NCI-H526 treated with DMSO at 0.1 percent for 48 hours (cell line): ENCODE measurements at regions not wholly inside any gene's neighbourhood (a gene's known extent, or its start where the extent isn't known, plus 50 kb on each side); places are given as distances from the start of the nearest gene placed in this dataset.

Experiments used
- DNase-seq: peaks from one replicate; lab custom pipeline; 2025; lab: John Stamatoyannopoulos, UW

- no peak for DNase-seq
Measured at GRCh38 chr5:21694567-21694966, 1158.6 kb downstream of the CDH12 start.

DNA sequence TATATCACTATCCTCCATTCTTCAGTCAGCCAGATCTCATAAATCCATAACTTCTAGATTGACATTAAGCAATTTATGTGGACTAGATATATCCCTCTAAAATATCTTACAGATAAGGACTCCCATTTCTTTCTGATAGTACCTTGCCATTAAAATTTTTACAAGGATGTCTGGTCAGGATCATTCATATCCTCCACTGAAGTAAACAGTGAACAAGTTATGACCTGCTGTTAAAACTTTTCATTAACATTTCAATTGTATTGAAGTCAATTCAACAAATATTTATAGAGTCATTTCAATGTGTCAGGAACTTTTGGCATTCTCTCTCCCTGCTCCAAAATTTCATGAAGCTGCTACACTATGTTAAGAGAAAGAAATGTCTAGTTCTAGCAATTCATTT, 1159.6 kb downstream of the CDH12 start:
- DNase-seq = no peak

DNA sequence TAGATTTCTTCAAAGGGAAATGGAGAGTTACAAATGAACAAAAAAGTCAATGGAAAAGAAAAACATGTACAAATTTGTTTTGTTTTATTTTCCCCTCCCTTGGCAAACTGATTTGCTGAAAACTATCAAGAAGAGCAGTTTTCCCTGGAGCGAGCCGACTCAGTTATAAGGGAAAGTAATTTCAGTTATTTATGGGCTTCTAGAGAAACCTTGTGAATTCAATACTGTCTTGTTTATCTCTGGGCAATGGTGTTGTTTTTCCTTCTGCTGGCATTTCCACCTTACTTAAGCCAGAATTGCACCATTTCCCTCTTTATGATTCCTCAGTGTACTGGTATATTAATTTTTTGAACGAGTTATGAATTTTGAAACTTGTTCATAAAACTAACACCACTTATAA, 1163.6 kb downstream of the CDH12 start:
- no peak for DNase-seq

DNA sequence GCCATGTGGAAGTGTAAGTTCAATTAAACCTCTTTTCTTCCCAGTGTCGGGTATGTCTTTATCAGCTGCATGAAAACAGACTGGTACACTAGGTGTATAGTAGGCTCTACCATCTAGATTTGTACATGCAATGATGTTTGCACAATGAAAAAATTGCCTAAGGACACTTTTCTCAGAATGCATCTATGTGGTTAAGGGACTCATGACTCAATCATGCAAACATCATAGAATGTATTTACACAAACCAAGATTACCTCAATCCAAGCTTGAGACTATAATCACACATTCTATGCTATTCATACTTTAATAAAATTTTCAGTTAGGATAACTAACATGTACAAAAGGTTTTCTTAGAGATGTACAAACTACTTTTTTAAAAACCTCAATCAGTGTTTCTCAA, 1164.5 kb downstream of the CDH12 start:
- DNase-seq = no peak

GRCh38 chr5:21687621-21688020, 1165.5 kb downstream of the CDH12 start:
- DNase-seq = no peak

GRCh38 chr5:21686706-21687105, 1166.4 kb downstream of the CDH12 start:
- no peak for DNase-seq

- DNase-seq = no peak
Measured at GRCh38 chr5:21685522-21685921, 1167.6 kb downstream of the CDH12 start.

- DNase-seq = no peak
Measured at GRCh38 chr5:21684992-21685391, 1168.2 kb downstream of the CDH12 start.

GRCh38 chr5:21681911-21682310, 1171.2 kb downstream of the CDH12 start:
- DNase-seq = no peak

GRCh38 chr5:21680641-21681040, 1172.5 kb downstream of the CDH12 start:
- DNase-seq = no peak

- no peak for DNase-seq
Measured at GRCh38 chr5:21680196-21680595, 1172.9 kb downstream of the CDH12 start.

DNA sequence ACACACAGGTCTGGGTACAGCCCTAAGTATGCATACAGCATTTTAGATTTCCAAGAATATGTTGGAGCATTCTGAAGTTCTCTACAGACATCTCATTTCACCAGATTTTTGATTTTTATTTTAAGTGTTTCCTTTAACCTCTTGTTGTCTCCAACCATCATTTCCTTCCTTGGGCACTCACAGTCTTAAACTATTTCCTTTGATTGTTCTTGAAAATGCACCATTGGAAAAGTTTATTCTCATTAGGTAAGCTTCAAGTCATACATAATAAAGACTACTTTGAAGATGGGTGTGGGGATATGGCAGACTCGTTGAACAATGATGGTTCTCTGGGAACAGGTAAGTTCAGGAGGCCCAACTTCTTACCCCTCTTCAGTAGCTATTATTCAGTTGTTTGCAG, 1174.6 kb downstream of the CDH12 start:
- no peak for DNase-seq

DNA sequence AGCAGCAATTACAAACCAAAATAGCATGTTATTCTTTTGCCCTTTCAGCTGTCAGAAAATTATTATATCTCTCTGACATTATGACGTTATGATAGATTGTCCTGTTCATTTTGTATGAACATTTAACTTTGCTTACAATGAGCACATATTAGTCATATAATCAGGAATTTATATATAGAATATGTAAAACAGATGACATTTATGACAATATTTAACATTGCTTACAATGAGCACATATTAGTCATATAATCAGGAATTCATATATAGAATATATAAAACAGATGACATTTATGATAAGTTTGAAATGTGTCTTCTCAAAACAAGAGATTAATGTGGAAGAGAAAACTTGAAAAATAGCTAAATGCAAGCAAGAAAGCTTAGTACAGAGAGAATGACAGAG, 1180.2 kb downstream of the CDH12 start:
- no peak for DNase-seq

DNA sequence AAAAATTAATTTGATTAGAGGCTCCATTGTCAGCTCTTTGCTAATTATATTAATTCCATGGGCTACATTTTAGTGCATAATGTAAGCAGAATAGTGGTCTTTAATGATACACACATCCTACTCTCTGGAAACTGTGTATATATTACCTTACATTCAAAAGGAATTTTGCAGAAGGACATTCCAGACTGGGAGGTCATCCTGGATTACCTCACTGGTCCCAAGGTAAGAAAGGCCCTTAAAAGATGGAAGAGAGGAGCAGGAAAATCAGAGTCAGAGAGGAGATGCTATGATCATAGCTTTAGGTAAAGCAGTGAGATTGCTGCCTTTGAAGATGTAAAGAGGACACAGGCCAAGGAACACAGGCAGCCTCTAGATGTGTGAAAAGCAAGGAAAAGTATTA, 1180.8 kb downstream of the CDH12 start:
- no peak for DNase-seq

GRCh38 chr5:21665524-21665923, 1187.6 kb downstream of the CDH12 start:
- no peak for DNase-seq

- no peak for DNase-seq
Measured at GRCh38 chr5:21663082-21663481, 1190.1 kb downstream of the CDH12 start.

DNA sequence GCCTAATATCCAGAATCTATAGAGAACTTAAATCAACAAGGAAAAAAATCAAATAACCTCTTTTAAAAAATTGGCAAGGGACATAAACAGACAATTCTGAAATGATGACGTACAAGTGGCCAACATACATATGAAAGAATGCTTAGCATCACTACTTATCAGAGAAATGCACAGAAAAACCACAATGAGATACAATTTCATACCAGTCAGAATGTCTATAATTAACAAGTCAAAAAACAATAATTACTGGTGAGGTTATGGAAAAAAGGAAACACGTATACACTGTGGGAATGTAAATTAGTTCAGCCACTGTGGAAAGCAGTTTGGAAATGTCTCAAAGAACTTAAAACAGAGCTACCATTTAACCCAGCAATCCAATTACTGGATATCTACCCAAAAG, 1192.0 kb downstream of the CDH12 start:
- no peak for DNase-seq

- no peak for DNase-seq
Measured at GRCh38 chr5:21654556-21654955, 1198.6 kb downstream of the CDH12 start.

GRCh38 chr5:21649969-21650368, 1203.2 kb downstream of the CDH12 start:
- no peak for DNase-seq

DNA sequence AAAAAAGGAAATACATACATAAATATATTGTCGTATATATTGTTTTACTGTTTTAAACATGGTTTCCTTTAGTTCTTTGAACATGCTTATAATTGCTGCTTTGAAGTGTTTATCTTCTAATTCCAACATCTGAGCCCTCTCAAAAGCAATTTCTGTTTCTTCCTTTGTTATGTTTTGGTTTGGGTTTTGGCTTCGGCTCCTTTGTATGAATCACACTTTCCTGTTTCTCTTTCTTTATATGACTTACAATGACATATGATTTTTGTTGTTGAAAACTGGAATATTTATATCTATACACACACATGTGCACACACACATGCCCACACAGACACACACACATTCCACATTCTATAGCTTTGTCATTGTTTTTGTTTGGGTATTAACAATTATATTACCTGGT, 1206.7 kb downstream of the CDH12 start:
- DNase-seq = no peak

DNA sequence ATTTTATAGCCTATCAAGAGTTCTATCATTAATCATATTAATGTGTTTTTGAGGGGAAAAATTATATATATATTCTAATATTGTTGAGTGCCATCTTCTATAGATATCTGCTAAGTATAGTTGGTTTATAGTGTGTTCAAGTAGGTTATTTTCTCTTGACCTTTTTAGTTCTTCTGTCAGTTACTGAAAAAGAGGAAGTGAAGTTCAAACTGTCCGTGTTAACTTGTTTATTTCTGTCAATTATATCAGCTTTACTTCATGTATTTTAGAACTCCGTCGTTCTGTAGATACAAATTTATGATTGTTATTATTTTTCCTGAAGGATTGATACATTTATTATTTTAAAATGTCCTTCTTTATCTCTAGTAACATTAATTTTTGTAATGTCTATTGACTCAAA, 1209.1 kb downstream of the CDH12 start:
- no peak for DNase-seq

- DNase-seq = no peak
Measured at GRCh38 chr5:21642312-21642711, 1210.8 kb downstream of the CDH12 start.

GRCh38 chr5:21623831-21624230, 1229.3 kb downstream of the CDH12 start:
- DNase-seq = no peak

DNA sequence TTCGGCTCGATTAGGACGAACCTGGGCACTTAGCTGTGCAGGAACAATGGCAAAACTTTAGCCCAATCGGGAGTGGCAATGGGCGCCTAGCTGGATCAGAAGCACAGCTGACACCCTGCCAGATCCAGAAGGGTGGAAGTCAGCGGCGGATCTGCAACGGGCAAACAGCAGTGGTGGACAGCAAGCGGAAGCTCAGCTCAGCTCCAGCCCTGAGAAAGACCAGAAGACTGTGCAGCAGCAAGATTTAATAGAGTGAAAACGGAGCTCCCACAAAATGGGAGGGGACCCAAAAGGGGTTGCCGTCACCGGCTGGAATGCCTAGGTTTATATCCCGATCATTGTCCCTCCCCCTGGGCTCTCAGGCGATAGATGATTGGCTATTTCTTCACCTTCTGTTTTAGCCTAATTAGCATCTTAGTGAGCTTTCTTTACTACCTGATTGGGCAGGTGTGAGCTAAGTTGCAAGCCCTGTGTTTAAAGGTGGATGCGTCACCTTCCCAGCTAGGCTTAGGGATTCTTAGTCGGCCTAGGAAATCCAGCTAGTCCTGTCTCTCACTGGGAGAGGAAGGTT, 1237.9 kb downstream of the CDH12 start:
- no peak for DNase-seq

DNA sequence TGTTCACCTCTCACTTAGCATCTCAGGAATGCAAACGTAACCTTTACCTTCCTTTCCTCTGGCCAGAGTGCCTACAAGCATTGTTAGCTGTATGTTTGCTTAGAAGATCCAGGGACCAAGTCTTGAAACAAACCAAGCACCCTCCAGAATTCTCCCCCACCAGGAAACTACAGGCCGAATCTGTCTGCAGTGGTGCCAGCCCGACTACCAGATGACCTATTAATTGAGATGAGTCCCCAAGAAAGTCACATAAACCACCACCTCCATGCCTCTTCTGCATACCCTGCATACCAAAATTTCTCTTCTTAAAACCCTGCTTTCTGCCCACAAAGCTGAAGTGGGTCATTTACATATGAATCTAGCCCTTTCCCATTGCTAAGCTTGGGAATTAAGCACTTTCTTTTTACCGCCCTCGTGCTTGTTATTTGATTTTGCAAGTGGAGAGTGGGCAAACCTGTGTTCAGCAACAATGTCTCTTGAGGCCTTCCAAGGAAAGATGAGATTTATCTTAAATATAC, 1239.1 kb downstream of the CDH12 start:
- no peak for DNase-seq
